GM18861 (cell line): ENCODE measurements at regions not wholly inside any gene's neighbourhood (a gene's known extent, or its start where the extent isn't known, plus 50 kb on each side); places are given as distances from the start of the nearest gene placed in this dataset.

Experiments used
- ATAC-seq: cut with Tn5 transposase; IDR thresholded peaks from one replicate; pipeline ENCODE4 v1.9.1; 2021; ENCODE audit not compliant: unreplicated experiment

DNA sequence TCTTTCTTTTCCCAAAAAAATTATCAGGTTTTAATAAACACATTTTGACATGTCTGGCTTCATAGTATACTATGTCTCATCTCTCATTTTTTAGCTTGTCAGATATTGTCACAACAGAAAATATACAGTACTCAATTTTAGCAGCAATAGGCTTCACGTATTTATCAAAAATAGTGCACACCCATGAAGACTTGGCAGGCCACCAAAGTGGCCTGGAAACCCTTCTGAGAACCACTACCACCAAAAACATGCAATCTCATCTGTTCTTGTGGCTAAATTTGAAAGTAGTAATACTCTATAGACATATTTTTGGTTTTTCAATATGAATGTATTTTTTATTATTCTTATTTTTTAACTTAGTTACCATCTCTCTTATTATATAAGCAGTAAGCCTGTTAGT lies 1094.5 kb upstream of the LRRN3 start:
- ATAC-seq = no peak

DNA sequence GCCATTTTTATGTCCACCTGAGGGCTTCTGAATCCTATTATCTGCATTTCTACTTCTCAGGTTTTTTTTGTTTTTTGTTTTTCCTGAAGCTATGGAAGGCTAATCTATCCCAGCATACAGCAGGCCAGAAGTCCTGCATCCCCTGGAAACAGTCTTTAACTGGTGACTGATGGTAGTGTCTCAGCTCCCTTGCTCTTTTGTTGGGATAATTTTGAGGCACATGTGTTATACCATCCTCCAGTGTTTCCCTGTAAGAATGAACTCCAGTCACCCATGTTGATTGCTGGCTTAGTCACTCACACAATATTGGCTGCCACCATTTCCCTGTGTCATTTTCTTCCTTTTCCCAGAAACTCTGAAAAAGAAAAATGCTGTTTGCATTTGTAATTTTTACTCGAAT lies 1094.0 kb upstream of the LRRN3 start:
- ATAC-seq = no peak

- ATAC-seq = no peak
Measured at GRCh38 chr7:109997837-109998236, 1093.1 kb upstream of the LRRN3 start.

- ATAC-seq = no peak
Measured at GRCh38 chr7:110001254-110001938, 1089.5 kb upstream of the LRRN3 start.

GRCh38 chr7:110003827-110004226 lies 1087.1 kb upstream of the LRRN3 start:
- no peak for ATAC-seq

GRCh38 chr7:110007320-110008063 lies 1083.4 kb upstream of the LRRN3 start:
- ATAC-seq = no peak

DNA sequence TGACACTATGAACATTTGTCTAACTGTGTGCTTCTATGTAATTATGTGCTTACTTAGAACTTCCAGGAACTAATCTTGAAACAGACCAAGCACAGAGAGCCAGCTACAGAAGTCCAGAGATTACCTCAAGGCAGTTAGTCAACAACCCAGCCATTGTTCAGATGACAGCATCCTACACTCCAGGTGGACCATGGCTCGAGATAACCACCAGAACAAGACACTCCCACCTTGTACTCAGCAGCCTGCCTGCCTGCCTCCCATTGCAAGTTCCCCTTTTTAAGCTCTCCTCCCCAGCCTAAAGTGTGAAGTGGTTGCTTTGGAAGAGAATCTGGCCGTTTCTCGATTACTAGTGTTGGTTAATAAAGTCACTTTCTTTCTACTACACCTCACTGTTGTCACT lies 1080.6 kb upstream of the LRRN3 start:
- no peak for ATAC-seq

GRCh38 chr7:110017405-110017804 lies 1073.5 kb upstream of the LRRN3 start:
- no peak for ATAC-seq

GRCh38 chr7:110027385-110027784 lies 1063.5 kb upstream of the LRRN3 start:
- no peak for ATAC-seq

DNA sequence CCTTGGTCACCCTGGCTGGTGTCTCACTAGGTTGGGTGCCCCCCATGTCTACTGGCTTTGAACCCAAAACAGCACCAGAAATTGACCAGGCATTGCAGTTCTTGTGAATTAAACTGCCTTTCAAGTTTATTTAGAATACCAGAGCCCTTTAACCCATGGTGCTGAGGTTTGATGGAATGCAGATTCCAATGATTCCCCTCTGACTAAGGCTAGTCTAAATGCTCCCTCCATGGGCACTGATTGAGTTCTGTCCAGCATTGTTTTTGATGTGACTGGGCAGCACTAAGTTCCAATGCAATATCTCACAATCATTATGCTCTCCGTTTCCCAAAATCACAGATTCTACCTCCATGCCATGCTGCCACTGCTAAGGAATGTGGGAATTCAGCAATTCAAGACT lies 1047.4 kb upstream of the LRRN3 start:
- ATAC-seq = no peak

DNA sequence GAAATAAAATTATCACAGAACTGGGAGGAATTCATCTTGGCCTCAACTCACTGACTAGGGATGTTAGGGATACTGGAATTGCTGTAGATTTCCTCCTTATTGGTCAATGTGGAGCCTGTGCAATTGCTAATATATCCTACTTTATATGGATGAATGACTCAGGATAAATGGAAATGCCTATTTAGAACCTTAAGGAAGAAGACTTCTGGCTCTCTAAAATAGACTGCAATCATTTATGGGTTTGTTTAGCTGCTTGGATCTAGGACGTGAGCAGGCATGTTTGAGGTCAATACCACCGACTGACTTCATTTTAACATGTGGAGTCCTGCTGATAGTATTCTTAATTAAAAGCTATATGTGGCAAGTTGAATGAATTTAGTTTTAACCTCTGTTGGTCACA lies 1040.1 kb upstream of the LRRN3 start:
- no peak for ATAC-seq

GRCh38 chr7:110051372-110051771 lies 1039.6 kb upstream of the LRRN3 start:
- no peak for ATAC-seq

DNA sequence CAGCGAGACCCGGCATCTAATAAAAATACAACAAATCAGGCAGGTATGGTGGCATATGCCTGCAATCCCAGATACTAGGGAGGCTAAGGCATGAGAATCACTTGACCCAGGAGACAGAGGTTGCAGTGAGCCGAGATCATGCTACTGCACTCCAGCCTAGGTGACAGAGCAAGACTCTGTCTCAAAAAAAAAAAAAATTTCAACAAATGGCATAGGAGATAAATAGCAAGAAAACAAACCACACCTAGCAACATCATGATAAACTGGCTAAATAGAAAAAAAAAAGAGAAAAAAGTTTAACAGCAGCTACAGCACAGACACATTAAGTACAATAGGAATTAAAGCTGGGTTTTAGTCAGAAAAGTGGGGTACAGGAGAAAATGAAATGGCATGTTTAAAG lies 1034.6 kb upstream of the LRRN3 start:
- ATAC-seq = no peak

- no peak for ATAC-seq
Measured at GRCh38 chr7:110058401-110058800, 1032.5 kb upstream of the LRRN3 start.

DNA sequence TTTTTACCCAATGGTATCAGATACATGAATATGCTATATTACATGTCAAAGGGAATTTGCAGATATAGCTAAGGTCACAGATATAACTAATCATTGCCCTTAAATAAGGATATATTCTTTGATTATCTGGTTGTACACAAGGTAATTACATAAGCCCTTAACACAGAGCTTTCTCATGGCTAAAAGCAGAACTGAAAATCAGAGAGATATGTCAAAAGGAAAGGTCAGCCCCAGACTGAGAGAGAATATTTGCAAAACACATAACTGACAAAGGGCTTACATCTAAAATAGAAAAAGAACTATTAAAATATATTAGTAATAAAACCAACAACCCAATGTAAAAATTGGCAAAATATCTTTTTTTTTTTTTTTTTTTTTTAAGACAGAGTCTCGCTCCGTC lies 1029.5 kb upstream of the LRRN3 start:
- no peak for ATAC-seq

- no peak for ATAC-seq
Measured at GRCh38 chr7:110065121-110065520, 1025.8 kb upstream of the LRRN3 start.

GRCh38 chr7:110066843-110067242 lies 1024.1 kb upstream of the LRRN3 start:
- no peak for ATAC-seq

DNA sequence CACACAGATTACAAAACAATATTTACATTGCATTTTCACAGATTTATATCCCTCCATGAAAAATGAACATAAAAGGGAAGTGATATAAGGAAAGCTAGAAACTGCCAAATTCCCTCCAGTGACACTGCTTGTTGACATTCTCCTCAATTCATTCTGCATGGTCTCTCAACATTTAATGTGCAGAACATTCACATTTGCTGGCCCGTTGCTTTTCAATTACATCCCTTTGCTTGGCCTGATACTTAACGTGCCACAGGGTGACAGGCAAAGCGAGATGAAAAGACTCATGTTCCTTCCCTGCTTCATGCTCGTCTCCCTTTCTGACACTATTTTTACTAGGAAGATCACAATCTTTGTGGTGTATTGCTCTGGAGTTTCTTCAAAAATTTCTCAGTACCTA lies 1019.7 kb upstream of the LRRN3 start:
- no peak for ATAC-seq

DNA sequence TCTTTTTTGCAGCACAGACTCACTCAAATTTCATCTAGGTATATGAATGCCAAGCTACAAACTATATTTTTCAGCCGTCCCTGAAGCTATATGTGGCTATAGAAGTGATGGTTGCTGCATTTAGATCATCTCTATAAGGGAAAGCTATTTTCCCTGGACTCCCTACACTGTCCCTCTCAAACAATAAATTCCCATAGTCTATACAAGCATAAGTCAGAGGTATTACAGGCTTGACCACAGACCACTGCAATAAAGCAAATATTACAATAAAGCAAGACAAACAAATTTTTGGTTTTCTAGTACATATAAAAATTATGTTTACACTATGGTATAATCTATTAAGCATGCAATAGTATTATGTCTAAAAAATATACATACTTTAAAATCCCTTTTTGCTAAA lies 1015.5 kb upstream of the LRRN3 start:
- ATAC-seq = no peak

GRCh38 chr7:110076194-110076593 lies 1014.7 kb upstream of the LRRN3 start:
- no peak for ATAC-seq

DNA sequence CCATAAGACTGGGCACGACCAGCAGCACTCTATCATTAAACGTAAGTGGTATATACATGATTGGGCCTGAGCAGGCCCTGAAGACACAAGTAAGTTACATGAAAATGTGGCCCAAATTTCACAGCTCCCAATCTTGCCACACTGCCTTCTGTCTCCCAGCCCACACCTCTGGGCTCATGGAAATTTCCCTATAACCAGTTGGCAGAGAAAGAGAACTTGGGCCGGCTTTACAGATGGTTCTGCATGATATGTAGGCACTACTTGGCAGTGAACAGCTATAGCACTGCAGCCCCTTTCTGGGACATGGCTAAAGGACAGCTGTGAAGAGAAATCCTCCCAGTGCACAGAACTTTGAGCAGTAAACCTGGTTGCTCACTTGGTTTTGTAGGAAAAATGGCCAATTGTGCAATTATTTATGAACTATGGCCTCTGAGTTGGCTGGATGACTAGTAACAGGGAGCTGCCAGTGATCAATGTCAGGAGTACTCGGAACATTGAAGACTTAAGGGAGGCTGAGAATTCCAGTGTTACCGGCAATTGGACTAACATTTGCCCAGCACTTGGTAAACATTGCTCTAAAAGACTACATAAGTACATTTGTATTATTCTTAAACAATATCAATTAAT lies 1006.6 kb upstream of the LRRN3 start:
- no peak for ATAC-seq

DNA sequence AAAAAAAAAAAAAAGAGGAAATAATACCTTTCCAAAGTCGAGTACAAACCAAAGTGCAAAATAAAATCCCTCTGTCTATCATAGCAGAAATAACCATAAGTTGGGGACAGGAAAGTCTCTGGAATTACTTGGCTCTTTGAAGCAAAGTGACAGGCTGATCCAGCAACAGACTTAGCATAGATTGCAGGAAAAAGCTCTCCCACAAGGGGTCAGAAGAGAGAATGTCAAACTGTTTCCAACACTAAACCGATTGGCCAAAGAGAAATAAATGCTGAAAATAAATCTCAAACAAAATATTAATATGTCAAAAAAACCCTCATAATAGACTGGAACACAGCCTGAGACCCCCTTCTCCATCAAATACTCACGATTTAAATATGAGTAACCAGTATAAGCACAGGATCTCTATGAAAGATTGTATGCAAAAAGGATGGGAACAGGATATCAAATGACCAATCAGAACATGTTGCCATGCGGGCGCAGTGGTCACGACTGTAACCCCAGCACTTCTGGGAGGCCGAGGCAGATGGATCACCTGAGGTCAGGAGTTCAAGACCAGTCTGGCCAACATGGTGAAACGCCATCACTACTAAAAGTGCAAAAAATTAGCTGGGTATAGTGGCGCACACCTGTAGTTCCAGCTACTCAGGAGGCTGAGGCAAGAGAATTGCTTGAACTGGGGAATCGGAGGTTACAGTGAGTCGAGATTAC lies 1000.7 kb upstream of the LRRN3 start:
- no peak for ATAC-seq
